Fibroblast of pulmonary artery (primary cell): ENCODE measurements at regions not wholly inside any gene's neighbourhood (a gene's known extent, or its start where the extent isn't known, plus 50 kb on each side); places are given as distances from the start of the nearest gene placed in this dataset.

Experiments
- DNase-seq: peaks from one replicate; pipeline ENCODE4 v3.0.0-alpha.2; 2010; ENCODE audit warnings: low read depth
- H3K4me3 ChIP-seq: replicated peaks from 2 replicates; pipeline ENCODE4 v1.5.1; 2011; ENCODE audit warnings: low read depth, mild to moderate bottlenecking, control low read depth, low read length, moderate library complexity
- CTCF ChIP-seq: IDR thresholded peaks from 2 replicates; pipeline ENCODE4 v1.5.1; 2011; ENCODE audit warnings: mild to moderate bottlenecking, control low read depth, low read length, inconsistent platforms; ENCODE audit errors: missing control alignments

- no peak overlapping the region for H3K4me3 ChIP-seq
- DNase-seq: no peak
- TF ChIP-seq CTCF: no peak
Observed at GRCh38 chr5:153158608-153159007, 331.9 kb upstream of the GRIA1 start.

- DNase-seq: peak; percentile 44
- no peak for TF ChIP-seq CTCF
- no peak overlapping the region for H3K4me3 ChIP-seq
Observed at GRCh38 chr5:153159616-153160015, 330.9 kb upstream of the GRIA1 start.

- no peak overlapping the region for H3K4me3 ChIP-seq
- no peak for TF ChIP-seq CTCF
- DNase-seq: no peak
Observed at GRCh38 chr5:153168241-153168640, 322.2 kb upstream of the GRIA1 start.

GRCh38 chr5:153187503-153187902 is 303.0 kb upstream of the GRIA1 start:
- no peak for TF ChIP-seq CTCF
- no peak overlapping the region for H3K4me3 ChIP-seq
- no peak for DNase-seq

GRCh38 chr5:153206361-153206760 is 284.1 kb upstream of the GRIA1 start:
- DNase-seq: no peak
- no peak for TF ChIP-seq CTCF
- no peak overlapping the region for H3K4me3 ChIP-seq

GRCh38 chr5:153209016-153209415 is 281.5 kb upstream of the GRIA1 start:
- no peak overlapping the region for H3K4me3 ChIP-seq
- peak; percentile 25 for DNase-seq
- TF ChIP-seq CTCF: no peak

GRCh38 chr5:153209687-153210086 is 280.8 kb upstream of the GRIA1 start:
- H3K4me3 ChIP-seq: no peak overlapping the region
- no peak for TF ChIP-seq CTCF
- DNase-seq: no peak
